NCI-H1048 (cell line): ENCODE measurements at regions not wholly inside any gene's neighbourhood (a gene's known extent, or its start where the extent isn't known, plus 50 kb on each side); places are given as distances from the start of the nearest gene placed in this dataset.

Experiments used
- DNase-seq: peaks from one replicate; lab custom pipeline; 2025; lab: John Stamatoyannopoulos, UW

- DNase-seq: no peak
Measured at GRCh38 chr2:220628252-220628651, 943.9 kb downstream of the EPHA4 start.

- DNase-seq: no peak
Measured at GRCh38 chr2:220641137-220641536, 931.0 kb downstream of the EPHA4 start.

GRCh38 chr2:220646424-220646823 is 925.7 kb downstream of the EPHA4 start:
- no peak for DNase-seq

- no peak for DNase-seq
Measured at GRCh38 chr2:220648628-220649027, 923.5 kb downstream of the EPHA4 start.

- no peak for DNase-seq
Measured at GRCh38 chr2:220653776-220654175, 918.3 kb downstream of the EPHA4 start.

GRCh38 chr2:220654322-220654721 is 917.8 kb downstream of the EPHA4 start:
- no peak for DNase-seq

GRCh38 chr2:220660277-220661145 is 911.6 kb downstream of the EPHA4 start:
- no peak for DNase-seq

- DNase-seq: no peak
Measured at GRCh38 chr2:220662431-220662830, 909.7 kb downstream of the EPHA4 start.

GRCh38 chr2:220663065-220663464 is 909.0 kb downstream of the EPHA4 start:
- no peak for DNase-seq

- DNase-seq: no peak
Measured at GRCh38 chr2:220664272-220665107, 907.6 kb downstream of the EPHA4 start.

GRCh38 chr2:220665108-220665471 is 907.0 kb downstream of the EPHA4 start:
- DNase-seq: no peak

GRCh38 chr2:220669324-220669723 is 902.8 kb downstream of the EPHA4 start:
- DNase-seq: no peak

GRCh38 chr2:220670511-220670910 is 901.6 kb downstream of the EPHA4 start:
- DNase-seq: no peak

- DNase-seq: no peak
Measured at GRCh38 chr2:220673151-220673874, 898.8 kb downstream of the EPHA4 start.

GRCh38 chr2:220674033-220674432 is 898.1 kb downstream of the EPHA4 start:
- DNase-seq: no peak

- DNase-seq: no peak
Measured at GRCh38 chr2:220676695-220677094, 895.4 kb downstream of the EPHA4 start.

GRCh38 chr2:220678943-220679342 is 893.2 kb downstream of the EPHA4 start:
- DNase-seq: no peak

- no peak for DNase-seq
Measured at GRCh38 chr2:220682616-220683015, 889.5 kb downstream of the EPHA4 start.

- no peak for DNase-seq
Measured at GRCh38 chr2:220684099-220684498, 888.0 kb downstream of the EPHA4 start.

- DNase-seq: no peak
Measured at GRCh38 chr2:220687231-220687843, 884.8 kb downstream of the EPHA4 start.

GRCh38 chr2:220695397-220696279 is 876.5 kb downstream of the EPHA4 start:
- no peak for DNase-seq
